Fibroblast of lung (primary cell): ENCODE measurements at regions not wholly inside any gene's neighbourhood (a gene's known extent, or its start where the extent isn't known, plus 50 kb on each side); places are given as distances from the start of the nearest gene placed in this dataset.

Experiments used
- EZH2 ChIP-seq: IDR thresholded peaks from 2 replicates; pipeline ENCODE4 v1.5.1; 2012; ENCODE audit warnings: low read length, control low read depth, mild to moderate bottlenecking; ENCODE audit errors: missing control alignments
- TF ChIP-seq, protein P1 (sequence below), 2 donors: IDR thresholded peaks in 1 of 2; conservative IDR thresholded peaks in 1 of 2; 1 replicate in 1 of 2; 2 replicates in 1 of 2; pipeline ENCODE4 v1.5.1; 2011 to 2012; ENCODE audit warnings: low read length in 2 of 2, control low read depth in 1 of 2, inconsistent platforms in 1 of 2, low read depth in 1 of 2, mild to moderate bottlenecking in 1 of 2

DNA sequence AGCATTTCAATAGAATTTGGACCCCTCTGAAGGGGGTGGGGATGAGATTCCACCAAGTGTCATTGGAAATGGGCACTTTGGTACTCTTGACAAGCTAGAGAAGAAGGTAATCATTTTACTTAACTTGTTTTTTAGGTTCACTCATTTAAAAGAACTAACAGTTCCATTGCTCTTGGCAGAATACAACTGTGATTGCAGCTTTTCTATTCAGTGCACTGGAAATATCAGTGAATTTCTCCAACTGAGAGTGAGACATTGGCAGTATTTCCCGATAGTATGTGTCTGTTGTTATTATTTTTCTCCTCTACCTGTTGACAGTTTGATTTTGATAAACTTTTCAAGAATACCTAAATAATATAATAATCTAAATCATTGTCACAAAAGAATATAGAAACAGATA lies 1356.7 kb upstream of the NXPH2 start:
- TF ChIP-seq, protein P1, sequence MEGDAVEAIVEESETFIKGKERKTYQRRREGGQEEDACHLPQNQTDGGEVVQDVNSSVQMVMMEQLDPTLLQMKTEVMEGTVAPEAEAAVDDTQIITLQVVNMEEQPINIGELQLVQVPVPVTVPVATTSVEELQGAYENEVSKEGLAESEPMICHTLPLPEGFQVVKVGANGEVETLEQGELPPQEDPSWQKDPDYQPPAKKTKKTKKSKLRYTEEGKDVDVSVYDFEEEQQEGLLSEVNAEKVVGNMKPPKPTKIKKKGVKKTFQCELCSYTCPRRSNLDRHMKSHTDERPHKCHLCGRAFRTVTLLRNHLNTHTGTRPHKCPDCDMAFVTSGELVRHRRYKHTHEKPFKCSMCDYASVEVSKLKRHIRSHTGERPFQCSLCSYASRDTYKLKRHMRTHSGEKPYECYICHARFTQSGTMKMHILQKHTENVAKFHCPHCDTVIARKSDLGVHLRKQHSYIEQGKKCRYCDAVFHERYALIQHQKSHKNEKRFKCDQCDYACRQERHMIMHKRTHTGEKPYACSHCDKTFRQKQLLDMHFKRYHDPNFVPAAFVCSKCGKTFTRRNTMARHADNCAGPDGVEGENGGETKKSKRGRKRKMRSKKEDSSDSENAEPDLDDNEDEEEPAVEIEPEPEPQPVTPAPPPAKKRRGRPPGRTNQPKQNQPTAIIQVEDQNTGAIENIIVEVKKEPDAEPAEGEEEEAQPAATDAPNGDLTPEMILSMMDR (conservative IDR thresholded peaks at IDR 0.05 in 1 of 2, IDR thresholded peaks at IDR 0.05 in 1 of 2; ENCODE audit: low read depth in 1 of 2, low read length in 2 of 2): no peak
- no peak for TF ChIP-seq EZH2
